HEK293 (cell line): ENCODE measurements at regions not wholly inside any gene's neighbourhood (a gene's known extent, or its start where the extent isn't known, plus 50 kb on each side); places are given as distances from the start of the nearest gene placed in this dataset.

Experiments
- CTCF ChIA-PET: fragments of 350-600 bp; formaldehyde crosslinking; extraction: SDS; loops from one replicate; lab custom pipeline; 2021; ENCODE audit warnings: antibody characterized with exemption; lab: Yijun Ruan, JAX
- POLR2A ChIA-PET: fragments of 300-600 bp; formaldehyde crosslinking; extraction: SDS; loops from one replicate; lab custom pipeline; 2020; ENCODE audit warnings: antibody characterized with exemption, inconsistent platforms; lab: Yijun Ruan, JAX
- H3K27ac ChIP-seq: fragments of 200-500 bp; sonication (Bioruptor generic); 2 replicates; pipeline ENCODE4 v1.5.1; 2014; ENCODE audit warnings: low read depth, low read length, control low read depth, inconsistent platforms; ENCODE audit errors: extremely low read depth
- H3K36me3 ChIP-seq, 2 experiments: fragments of 200-500 bp in 1 of 2; sonication (Bioruptor generic) in 1 of 2; 1 replicate in 1 of 2; 2 replicates in 1 of 2; pipeline ENCODE4 v1.5.1; 2014 to 2017; ENCODE audit warnings: inconsistent platforms in 2 of 2, low read length in 2 of 2; ENCODE audit not compliant: control insufficient read depth in 2 of 2, insufficient read depth in 1 of 2
- H3K4me1 ChIP-seq: fragments of 200-500 bp; sonication (Bioruptor generic); 2 replicates; pipeline ENCODE4 v1.5.1; 2014; ENCODE audit warnings: mild to moderate bottlenecking, low read length, inconsistent platforms; ENCODE audit not compliant: control insufficient read depth, insufficient read depth
- H3K4me3 ChIP-seq: 2 replicates; pipeline ENCODE4 v1.5.1; 2011; ENCODE audit warnings: low read depth, mild to moderate bottlenecking, control low read depth, low read length, moderate library complexity
- H3K9me3 ChIP-seq: fragments of 200-500 bp; sonication (Bioruptor generic); 2 replicates; pipeline ENCODE4 v1.5.1; 2014; ENCODE audit warnings: low read depth, low read length, inconsistent platforms; ENCODE audit not compliant: control insufficient read depth, insufficient read depth
- GLIS1 ChIP-seq: fragments of 450-650 bp; formaldehyde crosslinking; IDR thresholded peaks from 2 replicates; pipeline ENCODE4 v1.5.1; 2016; ENCODE audit warnings: missing biosample characterization, missing genetic modification characterization
- GLIS2 ChIP-seq: fragments of 450-650 bp; formaldehyde crosslinking; IDR thresholded peaks from 2 replicates; pipeline ENCODE4 v1.5.1; 2016; ENCODE audit warnings: missing biosample characterization, missing genetic modification characterization
- KLF8 ChIP-seq: fragments of 450-650 bp; formaldehyde crosslinking; IDR thresholded peaks from 2 replicates; pipeline ENCODE4 v1.5.1; 2016; ENCODE audit warnings: missing biosample characterization, missing genetic modification characterization
- TSHZ1 ChIP-seq: fragments of 450-650 bp; formaldehyde crosslinking; IDR thresholded peaks from 2 replicates; pipeline ENCODE4 v1.5.1; 2016; ENCODE audit warnings: missing biosample characterization, missing genetic modification characterization, borderline replicate concordance
- ZIC2 ChIP-seq: fragments of 450-650 bp; formaldehyde crosslinking; IDR thresholded peaks from 2 replicates; pipeline ENCODE4 v1.5.1; 2016; ENCODE audit warnings: missing biosample characterization, missing genetic modification characterization
- ZNF10 ChIP-seq: fragments of 450-650 bp; formaldehyde crosslinking; IDR thresholded peaks from 2 replicates; pipeline ENCODE4 v1.5.1; 2017; ENCODE audit warnings: missing biosample characterization, missing genetic modification characterization
- ZNF114 ChIP-seq: fragments of 450-650 bp; formaldehyde crosslinking; IDR thresholded peaks from 2 replicates; pipeline ENCODE4 v1.5.0; 2017; ENCODE audit warnings: missing biosample characterization, missing genetic modification characterization
- ZNF155 ChIP-seq: fragments of 450-650 bp; formaldehyde crosslinking; IDR thresholded peaks from 2 replicates; pipeline ENCODE4 v1.5.1; 2016; ENCODE audit warnings: missing biosample characterization, missing genetic modification characterization
- ZNF221 ChIP-seq: fragments of 450-650 bp; formaldehyde crosslinking; IDR thresholded peaks from 2 replicates; pipeline ENCODE4 v1.5.1; 2017; ENCODE audit warnings: missing biosample characterization, missing genetic modification characterization, borderline replicate concordance
- ZNF350 ChIP-seq: fragments of 450-650 bp; formaldehyde crosslinking; IDR thresholded peaks from 2 replicates; pipeline ENCODE4 v1.5.0; 2017; ENCODE audit warnings: missing biosample characterization, mild to moderate bottlenecking, missing genetic modification characterization
- ZNF366 ChIP-seq: fragments of 450-650 bp; formaldehyde crosslinking; conservative IDR thresholded peaks from 2 replicates; pipeline ENCODE4 v1.5.1; 2016; ENCODE audit warnings: missing biosample characterization, missing genetic modification characterization
- ZNF398 ChIP-seq: fragments of 450-650 bp; formaldehyde crosslinking; IDR thresholded peaks from 2 replicates; pipeline ENCODE4 v1.5.1; 2017; ENCODE audit warnings: missing biosample characterization, missing genetic modification characterization
- ZNF514 ChIP-seq: fragments of 450-650 bp; formaldehyde crosslinking; IDR thresholded peaks from 2 replicates; pipeline ENCODE4 v1.5.1; 2016; ENCODE audit warnings: missing biosample characterization, missing genetic modification characterization
- ZNF610 ChIP-seq: fragments of 450-650 bp; formaldehyde crosslinking; IDR thresholded peaks from 2 replicates; pipeline ENCODE4 v1.5.1; 2016; ENCODE audit warnings: missing biosample characterization, missing genetic modification characterization, borderline replicate concordance
- ZNF621 ChIP-seq: fragments of 450-650 bp; formaldehyde crosslinking; IDR thresholded peaks from 2 replicates; pipeline ENCODE4 v1.5.1; 2017; ENCODE audit warnings: missing biosample characterization, missing genetic modification characterization
- ZNF624 ChIP-seq: fragments of 450-650 bp; formaldehyde crosslinking; IDR thresholded peaks from 2 replicates; pipeline ENCODE4 v1.5.1; 2017; ENCODE audit warnings: missing biosample characterization, missing genetic modification characterization
- ZNF639 ChIP-seq: fragments of 450-650 bp; formaldehyde crosslinking; IDR thresholded peaks from 2 replicates; pipeline ENCODE4 v1.5.1; 2016; ENCODE audit warnings: missing biosample characterization, missing genetic modification characterization
- ZNF701 ChIP-seq: fragments of 450-650 bp; formaldehyde crosslinking; IDR thresholded peaks from 2 replicates; pipeline ENCODE4 v1.5.1; 2016; ENCODE audit warnings: missing biosample characterization, missing genetic modification characterization
- ZSCAN30 ChIP-seq: fragments of 450-650 bp; IDR thresholded peaks from 2 replicates; pipeline ENCODE4 v1.5.1; 2018; ENCODE audit warnings: missing biosample characterization, mild to moderate bottlenecking, missing genetic modification characterization, moderate library complexity
- ZXDB ChIP-seq: fragments of 450-650 bp; formaldehyde crosslinking; IDR thresholded peaks from 2 replicates; pipeline ENCODE4 v1.5.1; 2016; ENCODE audit warnings: missing biosample characterization, missing genetic modification characterization
- TF ChIP-seq, protein P1 (sequence below): fragments of 450-650 bp; formaldehyde crosslinking; IDR thresholded peaks from 2 replicates; pipeline ENCODE4 v1.5.1; 2016; ENCODE audit warnings: missing biosample characterization, missing genetic modification characterization

DNA sequence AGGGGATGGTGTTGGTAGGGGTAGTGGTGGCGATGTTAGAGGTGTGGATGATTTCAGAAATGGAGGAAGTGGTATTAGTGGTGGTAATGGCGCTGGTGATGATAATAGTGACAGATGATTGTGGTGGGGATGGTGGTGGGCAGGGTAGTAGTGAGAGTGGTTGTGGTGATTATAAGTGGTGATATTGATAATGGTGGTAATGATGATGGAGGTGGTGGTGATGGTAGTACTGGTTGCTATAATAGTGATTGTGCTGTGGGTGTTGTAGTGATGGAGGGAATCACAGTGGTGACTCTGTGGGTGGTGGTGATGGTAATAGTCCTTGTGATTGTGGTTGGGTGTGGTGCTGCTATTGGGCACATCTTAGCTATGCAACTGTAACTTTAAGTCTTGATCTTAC lies 61.6 kb upstream of the TBX20 start (continued):
- TF ChIP-seq, protein P1, sequence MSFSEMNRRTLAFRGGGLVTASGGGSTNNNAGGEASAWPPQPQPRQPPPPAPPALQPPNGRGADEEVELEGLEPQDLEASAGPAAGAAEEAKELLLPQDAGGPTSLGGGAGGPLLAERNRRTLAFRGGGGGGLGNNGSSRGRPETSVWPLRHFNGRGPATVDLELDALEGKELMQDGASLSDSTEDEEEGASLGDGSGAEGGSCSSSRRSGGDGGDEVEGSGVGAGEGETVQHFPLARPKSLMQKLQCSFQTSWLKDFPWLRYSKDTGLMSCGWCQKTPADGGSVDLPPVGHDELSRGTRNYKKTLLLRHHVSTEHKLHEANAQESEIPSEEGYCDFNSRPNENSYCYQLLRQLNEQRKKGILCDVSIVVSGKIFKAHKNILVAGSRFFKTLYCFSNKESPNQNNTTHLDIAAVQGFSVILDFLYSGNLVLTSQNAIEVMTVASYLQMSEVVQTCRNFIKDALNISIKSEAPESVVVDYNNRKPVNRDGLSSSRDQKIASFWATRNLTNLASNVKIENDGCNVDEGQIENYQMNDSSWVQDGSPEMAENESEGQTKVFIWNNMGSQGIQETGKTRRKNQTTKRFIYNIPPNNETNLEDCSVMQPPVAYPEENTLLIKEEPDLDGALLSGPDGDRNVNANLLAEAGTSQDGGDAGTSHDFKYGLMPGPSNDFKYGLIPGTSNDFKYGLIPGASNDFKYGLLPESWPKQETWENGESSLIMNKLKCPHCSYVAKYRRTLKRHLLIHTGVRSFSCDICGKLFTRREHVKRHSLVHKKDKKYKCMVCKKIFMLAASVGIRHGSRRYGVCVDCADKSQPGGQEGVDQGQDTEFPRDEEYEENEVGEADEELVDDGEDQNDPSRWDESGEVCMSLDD: no peak
- TF ChIP-seq, all 188 proteins: peak for 0

DNA sequence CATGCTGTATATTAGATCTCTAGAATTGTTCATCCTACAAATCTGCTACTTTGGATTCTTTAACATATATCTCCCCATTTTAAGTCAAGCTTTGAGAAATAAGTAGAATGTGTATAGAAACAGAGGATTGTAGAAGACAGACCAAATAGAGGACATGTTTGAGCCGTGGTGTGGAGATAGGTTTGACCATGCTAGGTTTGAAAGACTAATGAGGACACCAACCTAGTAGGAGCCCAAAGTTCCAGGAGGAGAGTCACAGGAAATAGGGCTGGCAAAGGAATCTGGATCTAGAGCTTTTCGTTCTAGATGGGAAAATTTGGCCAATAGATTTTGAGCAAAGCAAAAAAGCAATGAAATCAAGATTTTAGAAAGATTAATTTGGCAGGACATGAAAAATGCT lies 60.5 kb upstream of the TBX20 start:
- no peak overlapping the region for H3K27ac ChIP-seq
- no peaks in the 10 kb centered on the region for H3K36me3 ChIP-seq
- ChIA-PET POLR2A (no interaction called here), CTCF (interaction anchor here (1.1 kb wide), 1 partner anchor 28 kb away, joined by 3 read pairs; no protein-coding TSS in a partner anchor)
- H3K9me3 ChIP-seq: no peaks in the 10 kb centered on the region
- H3K4me1 ChIP-seq: no peaks in the 10 kb centered on the region
- no peak overlapping the region for H3K4me3 ChIP-seq
- no peak for TF ChIP-seq ZNF10 (tag by site-specific recombination)
- TF ChIP-seq ZNF639 (tag by site-specific recombination): no peak
- TF ChIP-seq ZSCAN30: no peak
- TF ChIP-seq ZNF701 (tag by site-specific recombination): no peak
- no peak for TF ChIP-seq ZNF514 (tag by site-specific recombination)
- TF ChIP-seq ZIC2 (tag by site-specific recombination): no peak
- no peak for TF ChIP-seq ZNF621 (tag by site-specific recombination)
- TF ChIP-seq ZNF350 (tag by site-specific recombination): no peak
- no peak for TF ChIP-seq ZNF624 (tag by site-specific recombination)
- TF ChIP-seq ZNF398 (tag by site-specific recombination): no peak
- no peak for TF ChIP-seq ZXDB (tag by site-specific recombination)

DNA sequence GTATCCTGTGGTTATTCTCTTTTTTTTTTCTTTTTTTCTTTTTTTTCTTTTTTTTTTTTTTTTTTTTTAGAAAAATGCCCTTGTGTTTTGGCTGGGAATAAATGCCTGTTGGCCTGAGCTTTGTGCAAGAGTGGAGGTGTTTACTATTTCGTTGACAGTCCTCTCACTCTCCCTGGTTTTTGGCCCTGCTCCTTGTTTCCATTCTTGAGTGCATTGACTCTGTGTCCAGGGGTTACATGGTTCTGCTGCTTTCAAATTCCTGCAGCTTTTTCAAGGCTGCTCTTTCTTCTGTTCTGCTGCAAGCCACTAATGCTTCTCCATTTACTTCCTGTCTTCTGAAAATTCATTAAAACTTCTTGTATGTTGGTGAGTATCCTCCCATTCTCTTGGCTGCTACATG lies 59.7 kb upstream of the TBX20 start:
- TF ChIP-seq ZNF155 (tag by site-specific recombination) (no peak), ZNF221 (tag by site-specific recombination) (no peak), TSHZ1 (no peak), ZNF114 (tag by site-specific recombination) (no peak), ZNF610 (tag by site-specific recombination) (no peak), KLF8 (tag by site-specific recombination) (no peak), GLIS2 (tag by site-specific recombination) (no peak), ZNF366 (no peak), GLIS1 (tag by site-specific recombination) (no peak)
- TF ChIP-seq, all 188 proteins: peak for 0
- no peak overlapping the region for H3K4me3 ChIP-seq
- no peaks in the 10 kb centered on the region for H3K4me1 ChIP-seq
- H3K27ac ChIP-seq: no peak overlapping the region
- CTCF ChIA-PET: interaction anchor here (1.1 kb wide), 1 partner anchor 29 kb away, joined by 3 read pairs; no protein-coding TSS in a partner anchor
- no peaks in the 10 kb centered on the region for H3K36me3 ChIP-seq
- POLR2A ChIA-PET: interaction anchor here (0.6 kb wide), 1 partner anchor 12 kb away, joined by 3 read pairs; no protein-coding TSS in a partner anchor
- no peaks in the 10 kb centered on the region for H3K9me3 ChIP-seq
